ENCODE measurements at regions not wholly inside any gene's neighbourhood (a gene's known extent, or its start where the extent isn't known, plus 50 kb on each side); places are given as distances from the start of the nearest gene placed in this dataset.

GRCh38 chr15:97057503-97057902 lies 727.0 kb downstream of the NR2F2 start:
- no peak for DNase-seq

- DNase-seq: no peak
Measured at GRCh38 chr15:97059281-97059680, 728.8 kb downstream of the NR2F2 start.

DNA sequence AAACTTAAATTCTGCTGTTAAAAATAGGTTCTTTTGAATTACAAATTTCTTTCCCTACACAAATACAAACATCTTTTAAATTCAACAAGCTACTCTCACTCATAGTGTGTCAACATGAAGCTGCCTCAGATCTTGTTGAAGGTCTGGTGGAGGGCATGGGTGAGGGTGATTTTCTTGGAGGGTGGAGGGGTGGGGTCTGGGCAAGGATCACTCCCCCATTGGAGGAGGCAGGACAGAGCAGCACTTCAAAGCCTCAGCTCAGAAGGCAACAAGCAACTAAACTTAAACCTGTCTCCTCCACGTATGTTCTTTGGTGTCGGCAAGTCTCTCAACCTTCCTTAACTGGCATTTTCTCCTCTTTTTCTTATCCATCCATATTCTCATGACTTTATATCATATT lies 730.9 kb downstream of the NR2F2 start:
- DNase-seq: no peak

GRCh38 chr15:97071668-97072067 lies 741.2 kb downstream of the NR2F2 start:
- DNase-seq: no peak

- DNase-seq: no peak
Measured at GRCh38 chr15:97072545-97072944, 742.0 kb downstream of the NR2F2 start.

DNA sequence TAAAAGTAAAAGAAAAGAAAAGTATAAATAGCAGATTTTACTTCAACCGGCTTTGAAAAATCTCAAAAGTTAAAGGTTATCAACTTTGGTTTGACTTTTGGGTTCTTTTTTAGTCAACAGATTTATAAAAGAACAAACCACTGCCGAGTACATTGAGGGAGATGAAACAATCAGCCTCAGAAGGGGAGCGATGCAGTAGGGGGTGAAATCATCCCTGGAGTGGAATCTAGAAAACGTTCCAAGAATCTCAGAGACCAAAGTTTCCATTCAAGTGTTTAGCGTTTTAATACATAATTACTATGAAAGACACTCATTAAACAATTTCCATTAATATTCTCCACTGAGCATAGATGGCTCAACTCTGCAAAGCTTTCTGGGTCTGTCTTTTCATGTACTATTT lies 745.5 kb downstream of the NR2F2 start:
- no peak for DNase-seq

GRCh38 chr15:97077975-97078374 lies 747.5 kb downstream of the NR2F2 start:
- DNase-seq: no peak

DNA sequence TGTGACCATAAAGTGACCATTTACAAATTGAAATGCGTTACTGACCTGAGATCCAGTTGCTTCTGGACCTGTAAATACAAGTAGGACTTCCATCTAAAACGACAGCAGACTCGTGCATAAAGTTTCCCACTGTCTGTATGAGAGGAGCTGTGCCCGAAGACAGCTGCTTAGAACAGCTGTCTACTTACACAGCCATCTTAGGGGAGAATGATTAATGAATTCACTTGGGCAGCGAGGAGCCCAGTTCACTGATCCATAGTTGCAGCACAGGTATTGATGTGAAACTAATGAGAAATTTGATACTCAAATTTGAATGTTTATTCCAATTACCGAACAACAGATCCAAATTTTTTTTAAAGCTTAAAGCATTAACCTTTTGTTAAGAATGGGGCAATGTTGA lies 748.1 kb downstream of the NR2F2 start:
- DNase-seq: no peak

- no peak for DNase-seq
Measured at GRCh38 chr15:97081666-97082226, 751.2 kb downstream of the NR2F2 start.

DNA sequence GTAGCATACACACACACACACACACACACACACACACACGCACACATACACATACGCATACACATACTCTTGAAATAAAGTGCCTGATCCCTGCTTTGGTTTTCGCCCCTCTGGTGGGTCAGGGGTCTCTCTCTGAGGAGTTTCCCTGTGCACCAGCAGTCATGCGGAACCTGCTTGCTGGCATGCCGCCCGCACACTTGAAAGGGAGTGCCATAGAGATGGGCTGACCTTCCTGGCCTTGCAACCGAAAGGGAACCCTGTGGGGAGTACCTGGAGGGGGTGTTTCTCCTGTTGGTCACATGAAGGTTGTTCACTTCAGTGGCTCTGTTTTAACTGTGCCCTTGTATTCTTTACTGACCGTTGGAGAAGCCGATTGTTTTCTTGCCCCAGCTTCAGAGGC lies 752.3 kb downstream of the NR2F2 start:
- DNase-seq: no peak

- no peak for DNase-seq
Measured at GRCh38 chr15:97084650-97085049, 754.1 kb downstream of the NR2F2 start.

DNA sequence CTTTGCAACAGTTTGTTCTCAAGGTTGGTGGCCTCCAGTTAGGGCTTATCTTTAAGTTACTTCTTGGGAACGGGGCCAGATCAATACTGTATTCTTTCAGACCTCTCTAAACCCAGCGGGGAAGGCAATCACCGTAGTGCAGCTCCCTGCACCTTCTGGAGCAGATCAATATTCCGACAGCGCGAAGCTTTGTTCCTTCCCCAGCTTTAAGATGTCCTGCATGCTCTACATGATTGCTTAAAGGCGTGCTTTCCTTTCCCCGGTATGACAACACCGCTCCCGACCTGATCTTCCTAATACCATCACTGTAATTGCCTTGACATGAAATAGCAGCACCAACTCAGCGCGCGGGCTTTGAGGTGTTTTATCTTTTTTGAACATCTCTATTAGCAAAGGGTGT lies 755.2 kb downstream of the NR2F2 start:
- DNase-seq: no peak

DNA sequence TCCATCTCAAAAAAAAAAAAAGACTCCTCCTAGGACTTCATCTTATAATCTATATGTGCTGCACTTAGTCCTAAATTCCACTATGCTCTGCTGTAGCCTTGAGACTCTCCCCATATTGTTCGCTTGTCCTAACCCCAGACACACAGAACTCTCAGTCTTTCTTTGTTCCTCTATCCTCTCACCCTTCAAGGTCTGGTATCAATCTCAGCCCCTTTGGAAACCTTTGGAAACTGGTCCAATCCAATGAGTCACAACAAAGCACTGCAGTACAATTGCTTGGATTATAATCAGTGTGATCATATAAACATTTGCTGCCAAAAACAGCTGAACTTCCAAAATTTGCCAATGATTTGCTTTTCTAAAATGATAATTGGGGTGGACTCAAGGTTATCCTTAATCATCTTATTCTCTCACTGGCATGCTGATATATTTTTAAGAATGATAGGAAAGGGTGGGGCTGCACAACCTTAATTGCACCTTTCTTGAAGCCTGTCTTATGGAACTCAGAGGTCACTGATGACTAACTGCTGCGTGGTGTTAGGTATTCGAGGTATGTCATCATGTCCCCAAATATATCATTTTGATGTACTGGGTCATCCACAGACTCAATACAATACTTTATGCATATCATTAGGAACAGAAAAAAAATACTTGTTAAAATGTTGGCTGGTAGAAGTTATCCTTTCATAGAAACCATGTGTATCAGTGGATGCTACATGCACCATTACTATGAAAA lies 756.7 kb downstream of the NR2F2 start:
- DNase-seq: no peak

- no peak for DNase-seq
Measured at GRCh38 chr15:97091093-97091492, 760.6 kb downstream of the NR2F2 start.

GRCh38 chr15:97092656-97093055 lies 762.2 kb downstream of the NR2F2 start:
- DNase-seq: no peak

DNA sequence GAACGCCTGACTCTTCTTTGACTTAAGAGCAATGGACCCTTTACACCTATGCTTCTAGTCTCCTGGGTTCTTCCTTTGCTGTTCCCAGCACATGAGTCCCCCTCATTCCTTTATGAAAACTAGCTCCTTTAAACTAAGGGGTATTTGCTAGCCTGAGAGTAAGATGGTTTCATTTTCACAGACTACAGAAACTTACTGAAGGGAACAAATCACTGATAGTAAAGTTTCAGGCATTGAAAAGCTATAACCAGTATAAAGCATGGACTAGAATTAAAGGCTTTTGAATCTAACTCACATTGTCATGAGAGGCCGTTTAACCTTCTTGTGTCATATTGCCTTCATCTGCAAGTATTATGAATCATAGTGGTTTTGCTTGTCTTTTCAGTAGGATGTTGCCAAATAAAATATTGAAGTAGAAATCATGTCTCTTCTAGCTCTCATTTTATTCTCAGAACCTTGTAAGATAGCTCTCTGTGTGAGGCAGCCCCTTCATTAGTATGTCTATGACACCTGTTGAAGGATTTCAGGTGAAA lies 765.9 kb downstream of the NR2F2 start:
- no peak for DNase-seq

GRCh38 chr15:97099040-97099439 lies 768.5 kb downstream of the NR2F2 start:
- no peak for DNase-seq

DNA sequence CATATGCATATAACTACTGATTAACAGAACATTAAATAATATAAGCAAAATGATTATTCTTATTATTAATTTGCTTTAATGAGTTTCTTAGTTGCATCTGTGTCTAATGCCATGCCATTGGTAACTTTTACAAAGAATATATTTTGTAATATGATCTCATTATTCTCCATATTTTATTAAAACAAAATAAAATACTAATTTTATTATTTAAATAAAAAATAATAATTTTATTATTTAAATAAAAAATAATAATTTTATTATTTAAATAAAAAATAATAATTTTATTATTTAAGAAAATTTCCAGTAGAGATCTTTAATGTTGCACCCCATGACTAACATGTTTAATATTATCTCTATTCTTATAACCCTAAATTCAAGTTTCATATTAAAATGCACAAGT lies 771.1 kb downstream of the NR2F2 start:
- DNase-seq: no peak

GRCh38 chr15:97114900-97115760 lies 784.6 kb downstream of the NR2F2 start:
- DNase-seq: no peak

DNA sequence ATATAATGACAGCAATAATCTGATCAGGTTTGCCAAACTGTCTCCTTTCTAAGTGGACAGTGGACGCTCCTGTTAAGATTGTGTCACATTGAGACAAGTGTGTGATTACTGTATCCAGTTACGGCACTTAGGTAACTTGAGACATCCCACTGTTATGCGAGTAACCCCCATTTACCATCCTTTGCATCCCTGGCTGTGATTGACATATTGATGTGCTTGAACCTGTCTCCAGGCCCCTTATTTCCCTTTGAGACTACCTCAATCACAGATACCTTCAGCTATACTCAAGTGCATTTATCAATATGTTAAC lies 785.2 kb downstream of the NR2F2 start:
- no peak for DNase-seq

GRCh38 chr15:97124790-97125189 lies 794.3 kb downstream of the NR2F2 start:
- no peak for DNase-seq

- DNase-seq: no peak
Measured at GRCh38 chr15:97126553-97127233, 796.2 kb downstream of the NR2F2 start.

DNA sequence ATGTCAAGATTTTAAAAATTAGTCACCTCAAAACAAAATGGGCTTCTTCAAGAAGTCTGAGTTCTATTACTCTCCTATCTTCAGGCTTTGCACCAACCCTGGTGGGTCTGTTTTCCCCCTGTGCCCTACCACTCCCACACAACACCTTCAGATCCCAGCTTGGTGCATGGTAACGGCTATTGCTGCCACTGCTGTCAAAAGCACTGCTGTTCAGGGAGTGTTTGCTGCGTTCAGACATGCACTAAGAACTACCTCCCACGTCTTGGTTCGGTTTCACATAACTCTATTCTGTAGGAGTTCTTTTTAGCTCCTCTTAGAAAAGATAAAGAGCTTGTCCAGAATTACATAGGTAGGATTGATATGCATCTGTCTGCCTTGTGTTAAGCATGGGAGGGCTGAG lies 799.2 kb downstream of the NR2F2 start:
- DNase-seq: no peak

Measured in activated naive CD4-positive, alpha-beta T cell treated with Interleukin-2 at 50 U/mL for 16 hours (primary cell).